ENCODE measurements at regions not wholly inside any gene's neighbourhood (a gene's known extent, or its start where the extent isn't known, plus 50 kb on each side); places are given as distances from the start of the nearest gene placed in this dataset.

DNA sequence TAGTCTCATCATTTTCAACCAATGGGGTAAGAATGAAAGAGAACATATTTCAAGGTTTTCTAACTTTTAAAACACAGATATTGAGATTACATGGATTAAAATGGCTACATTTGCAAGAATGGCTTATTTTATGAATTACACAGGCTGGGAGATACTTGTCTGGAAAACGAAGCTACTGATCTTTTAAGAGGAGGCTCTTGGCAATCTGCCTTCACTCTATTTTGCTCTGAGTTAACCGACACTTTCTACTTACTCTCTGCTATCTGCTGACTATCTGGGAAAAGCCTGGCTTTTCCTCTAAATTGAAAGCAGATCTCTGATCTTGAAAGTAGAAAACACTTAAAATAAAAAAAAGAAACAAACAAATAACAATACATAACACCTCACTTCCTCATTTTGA is 325.4 kb upstream of the LINC00305 start:
- H3K36me3 ChIP-seq (ENCODE audit: control insufficient read depth, insufficient read depth, low read length) = no peaks in the 10 kb centered on the region
- no peak for DNase-seq (ENCODE audit: low read depth in 2 of 2)
- H3K9ac ChIP-seq (ENCODE audit: insufficient read depth, low read length) = no peak overlapping the region
- no peak overlapping the region for H2AFZ ChIP-seq (ENCODE audit: low read length)
- H3K27ac ChIP-seq (ENCODE audit: insufficient read depth, low read length) = no peak overlapping the region
- H3K79me2 ChIP-seq (ENCODE audit: control insufficient read depth, insufficient read depth, low read length) = no peaks in the 10 kb centered on the region
- H3K4me1 ChIP-seq (ENCODE audit: control insufficient read depth, extremely low read depth, insufficient read depth, low read length) = no peaks in the 10 kb centered on the region
- no peaks in the 10 kb centered on the region for H3K9me3 ChIP-seq (ENCODE audit: control insufficient read depth, insufficient read depth, low read depth, low read length)
- no peak for TF ChIP-seq EZH2 (IDR thresholded peaks at IDR 0.05; ENCODE audit: low read length, missing control alignments)
- TF ChIP-seq, protein P1, sequence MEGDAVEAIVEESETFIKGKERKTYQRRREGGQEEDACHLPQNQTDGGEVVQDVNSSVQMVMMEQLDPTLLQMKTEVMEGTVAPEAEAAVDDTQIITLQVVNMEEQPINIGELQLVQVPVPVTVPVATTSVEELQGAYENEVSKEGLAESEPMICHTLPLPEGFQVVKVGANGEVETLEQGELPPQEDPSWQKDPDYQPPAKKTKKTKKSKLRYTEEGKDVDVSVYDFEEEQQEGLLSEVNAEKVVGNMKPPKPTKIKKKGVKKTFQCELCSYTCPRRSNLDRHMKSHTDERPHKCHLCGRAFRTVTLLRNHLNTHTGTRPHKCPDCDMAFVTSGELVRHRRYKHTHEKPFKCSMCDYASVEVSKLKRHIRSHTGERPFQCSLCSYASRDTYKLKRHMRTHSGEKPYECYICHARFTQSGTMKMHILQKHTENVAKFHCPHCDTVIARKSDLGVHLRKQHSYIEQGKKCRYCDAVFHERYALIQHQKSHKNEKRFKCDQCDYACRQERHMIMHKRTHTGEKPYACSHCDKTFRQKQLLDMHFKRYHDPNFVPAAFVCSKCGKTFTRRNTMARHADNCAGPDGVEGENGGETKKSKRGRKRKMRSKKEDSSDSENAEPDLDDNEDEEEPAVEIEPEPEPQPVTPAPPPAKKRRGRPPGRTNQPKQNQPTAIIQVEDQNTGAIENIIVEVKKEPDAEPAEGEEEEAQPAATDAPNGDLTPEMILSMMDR (conservative IDR thresholded peaks at IDR 0.05 in 1 of 2, IDR thresholded peaks at IDR 0.05 in 1 of 2; ENCODE audit: low read depth in 1 of 2, low read length in 2 of 2) = no peak
- H3K4me2 ChIP-seq (ENCODE audit: extremely low read depth, insufficient read depth, low read length) = no peak overlapping the region
- H4K20me1 ChIP-seq (ENCODE audit: control insufficient read depth, extremely low read depth, insufficient read depth, low read length) = no peaks in the 10 kb centered on the region
- H3K27me3 ChIP-seq (ENCODE audit: control insufficient read depth, insufficient read depth, low read length) = no peaks in the 10 kb centered on the region
- H3K4me3 ChIP-seq (replicated peaks in 1 of 4; ENCODE audit: control extremely low read depth in 1 of 4, insufficient read depth in 1 of 4, low read depth in 3 of 4, low read length in 4 of 4) = no peak overlapping the region

DNA sequence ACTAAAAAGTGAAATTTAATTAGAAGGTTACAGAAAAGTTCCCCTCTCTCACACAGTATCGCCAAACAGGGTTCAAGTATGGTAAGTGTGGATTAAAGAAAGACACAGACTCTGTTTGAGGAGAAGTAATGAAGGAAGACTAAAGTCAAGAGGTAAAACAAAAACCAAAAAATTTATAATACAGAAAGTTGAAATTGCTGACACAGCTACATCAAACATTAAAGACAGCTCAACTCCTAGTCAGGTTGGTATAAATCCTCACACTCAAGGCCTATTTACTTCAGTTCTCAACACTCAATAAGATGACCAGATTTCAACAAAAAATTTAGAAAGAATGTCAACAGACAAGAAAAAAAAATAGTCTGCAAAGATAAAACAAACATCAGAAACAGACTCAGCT is 300.5 kb upstream of the LINC00305 start:
- Histone ChIP-seq H3K9me3 (ENCODE audit: control insufficient read depth, insufficient read depth, low read depth, low read length) (no peaks in the 10 kb centered on the region), H3K4me2 (ENCODE audit: extremely low read depth, insufficient read depth, low read length) (no peak overlapping the region), H3K27ac (ENCODE audit: insufficient read depth, low read length) (no peak overlapping the region), H2AFZ (ENCODE audit: low read length) (no peak overlapping the region), H3K79me2 (ENCODE audit: control insufficient read depth, insufficient read depth, low read length) (no peaks in the 10 kb centered on the region), H3K27me3 (ENCODE audit: control insufficient read depth, insufficient read depth, low read length) (no peaks in the 10 kb centered on the region), H3K9ac (ENCODE audit: insufficient read depth, low read length) (no peak overlapping the region), H3K36me3 (ENCODE audit: control insufficient read depth, insufficient read depth, low read length) (no peaks in the 10 kb centered on the region), H4K20me1 (ENCODE audit: control insufficient read depth, extremely low read depth, insufficient read depth, low read length) (no peaks in the 10 kb centered on the region), H3K4me1 (ENCODE audit: control insufficient read depth, extremely low read depth, insufficient read depth, low read length) (no peaks in the 10 kb centered on the region), H3K4me3 (replicated peaks in 1 of 4; ENCODE audit: control extremely low read depth in 1 of 4, insufficient read depth in 1 of 4, low read depth in 3 of 4, low read length in 4 of 4) (no peak overlapping the region)
- no peak for DNase-seq (ENCODE audit: low read depth in 2 of 2)
- TF ChIP-seq, protein P1 (conservative IDR thresholded peaks at IDR 0.05 in 1 of 2, IDR thresholded peaks at IDR 0.05 in 1 of 2; ENCODE audit: low read depth in 1 of 2, low read length in 2 of 2) = no peak
- no peak for TF ChIP-seq EZH2 (IDR thresholded peaks at IDR 0.05; ENCODE audit: low read length, missing control alignments)

DNA sequence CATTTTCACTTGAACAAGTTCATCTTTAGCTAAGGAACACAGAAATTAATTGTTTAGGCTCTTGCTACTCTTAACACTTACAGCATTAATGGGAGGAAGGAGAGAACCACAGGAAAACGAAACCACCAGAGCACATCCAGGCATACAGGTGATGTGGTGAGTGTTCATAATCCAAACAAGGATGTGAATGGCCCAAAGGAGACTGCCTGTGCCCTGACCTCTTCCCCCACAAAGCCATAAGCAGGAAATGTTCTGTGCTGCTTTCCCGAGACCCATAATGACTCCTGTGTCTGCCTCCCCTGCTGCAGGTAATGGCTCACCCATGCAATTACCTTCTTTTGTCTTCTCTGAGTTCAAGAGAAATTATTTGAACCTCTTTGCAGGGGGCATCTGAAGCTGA is 295.9 kb upstream of the LINC00305 start:
- H3K9ac ChIP-seq (ENCODE audit: insufficient read depth, low read length) = no peak overlapping the region
- no peak overlapping the region for H3K4me3 ChIP-seq (replicated peaks in 1 of 4; ENCODE audit: control extremely low read depth in 1 of 4, insufficient read depth in 1 of 4, low read depth in 3 of 4, low read length in 4 of 4)
- H3K27ac ChIP-seq (ENCODE audit: insufficient read depth, low read length) = no peak overlapping the region
- no peaks in the 10 kb centered on the region for H3K4me1 ChIP-seq (ENCODE audit: control insufficient read depth, extremely low read depth, insufficient read depth, low read length)
- H3K9me3 ChIP-seq (ENCODE audit: control insufficient read depth, insufficient read depth, low read depth, low read length) = no peaks in the 10 kb centered on the region
- H3K79me2 ChIP-seq (ENCODE audit: control insufficient read depth, insufficient read depth, low read length) = no peaks in the 10 kb centered on the region
- no peak overlapping the region for H2AFZ ChIP-seq (ENCODE audit: low read length)
- H4K20me1 ChIP-seq (ENCODE audit: control insufficient read depth, extremely low read depth, insufficient read depth, low read length) = no peaks in the 10 kb centered on the region
- no peaks in the 10 kb centered on the region for H3K27me3 ChIP-seq (ENCODE audit: control insufficient read depth, insufficient read depth, low read length)
- DNase-seq (ENCODE audit: low read depth in 2 of 2) = no peak
- H3K36me3 ChIP-seq (ENCODE audit: control insufficient read depth, insufficient read depth, low read length) = no peaks in the 10 kb centered on the region
- no peak overlapping the region for H3K4me2 ChIP-seq (ENCODE audit: extremely low read depth, insufficient read depth, low read length)
- TF ChIP-seq EZH2 (IDR thresholded peaks at IDR 0.05; ENCODE audit: low read length, missing control alignments) = no peak
- TF ChIP-seq, protein P1 (conservative IDR thresholded peaks at IDR 0.05 in 1 of 2, IDR thresholded peaks at IDR 0.05 in 1 of 2; ENCODE audit: low read depth in 1 of 2, low read length in 2 of 2) = no peak

Measured in fibroblast of lung (primary cell).